GM19043 (cell line): ENCODE measurements at regions not wholly inside any gene's neighbourhood (a gene's known extent, or its start where the extent isn't known, plus 50 kb on each side); places are given as distances from the start of the nearest gene placed in this dataset.
"Not testable (repeated sequence)": the region's sequence is repeated elsewhere in the genome, so short reads cannot be mapped to it uniquely, and the experiment has no call there.

Experiments
- ATAC-seq: cut with Tn5 transposase; IDR thresholded peaks from one replicate; pipeline ENCODE4 v1.9.1; 2021; ENCODE audit warnings: low read depth; ENCODE audit not compliant: unreplicated experiment

DNA sequence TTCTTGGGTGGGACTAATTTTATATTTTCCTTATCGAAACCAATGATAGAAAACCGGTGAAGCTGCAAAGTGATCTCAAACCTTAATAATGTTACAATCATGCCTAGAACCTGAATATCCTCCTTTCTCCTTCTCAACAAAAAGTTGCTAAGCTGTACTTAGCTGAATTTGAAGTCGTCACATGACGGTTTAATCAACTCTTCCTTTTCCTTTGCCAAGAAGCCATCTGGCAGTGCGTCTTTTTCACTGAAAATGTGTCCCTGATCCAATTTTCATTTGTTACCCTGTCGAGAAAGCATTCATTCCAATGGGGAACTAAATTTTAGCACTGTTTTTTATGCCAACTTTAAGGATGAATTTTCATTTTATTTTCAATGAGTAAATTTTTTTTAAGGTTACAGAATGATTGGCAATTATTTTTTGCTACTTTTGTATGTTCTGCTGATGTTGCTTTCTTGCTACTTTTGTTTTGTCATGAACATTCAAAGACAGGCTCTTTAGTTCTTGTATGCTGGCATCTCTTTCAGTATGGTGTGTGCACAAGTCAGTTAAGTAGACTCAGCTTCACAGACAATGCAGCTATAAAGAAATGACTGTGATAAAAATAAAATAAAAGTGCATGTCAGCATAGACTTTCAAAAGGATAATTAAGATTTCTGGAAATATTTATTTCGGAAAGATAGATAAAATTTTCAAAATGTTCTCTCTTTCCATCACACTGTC lies 980.0 kb downstream of the DNAJB9 start:
- no peak for ATAC-seq

DNA sequence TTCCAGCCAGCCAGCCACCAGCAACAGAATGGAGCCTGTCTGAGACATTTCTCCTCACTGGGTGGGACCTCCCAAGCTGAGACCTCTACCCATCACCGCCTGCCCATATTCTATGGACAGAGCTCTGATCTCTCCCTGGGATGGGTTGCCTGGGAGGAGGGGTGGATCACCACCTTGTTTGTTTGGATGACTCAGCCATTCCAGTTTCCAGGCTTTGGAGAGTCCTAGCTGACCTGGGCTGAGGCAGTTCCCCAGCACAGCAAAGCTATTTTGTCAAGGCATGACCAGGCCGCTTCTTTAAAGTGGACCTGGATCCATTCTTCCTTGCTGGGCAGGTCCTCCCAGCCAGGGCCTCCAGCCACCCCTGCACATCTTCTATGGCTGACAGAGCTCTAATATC lies 982.3 kb downstream of the DNAJB9 start:
- ATAC-seq: no peak

DNA sequence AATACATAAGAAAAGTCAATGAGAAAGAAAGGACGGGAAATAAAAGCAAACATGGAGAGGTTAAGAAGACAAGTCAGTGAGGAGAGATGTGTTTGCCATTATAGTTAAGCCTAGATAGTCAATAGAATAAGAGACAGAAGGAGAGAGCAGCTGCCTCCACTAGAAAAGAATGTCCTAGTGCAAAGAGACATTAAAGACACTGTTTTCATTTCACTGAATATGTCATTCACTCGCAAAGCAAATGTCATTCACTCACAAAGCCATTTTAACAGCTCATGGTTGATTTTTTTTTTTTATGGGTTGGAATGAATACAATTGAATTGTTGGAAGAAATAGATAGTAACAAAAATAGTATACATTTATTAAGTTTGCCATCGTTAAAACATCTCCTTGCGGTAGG lies 1007.6 kb downstream of the DNAJB9 start:
- no peak for ATAC-seq

GRCh38 chr7:109579901-109580300 lies 1010.2 kb downstream of the DNAJB9 start:
- ATAC-seq: no peak

DNA sequence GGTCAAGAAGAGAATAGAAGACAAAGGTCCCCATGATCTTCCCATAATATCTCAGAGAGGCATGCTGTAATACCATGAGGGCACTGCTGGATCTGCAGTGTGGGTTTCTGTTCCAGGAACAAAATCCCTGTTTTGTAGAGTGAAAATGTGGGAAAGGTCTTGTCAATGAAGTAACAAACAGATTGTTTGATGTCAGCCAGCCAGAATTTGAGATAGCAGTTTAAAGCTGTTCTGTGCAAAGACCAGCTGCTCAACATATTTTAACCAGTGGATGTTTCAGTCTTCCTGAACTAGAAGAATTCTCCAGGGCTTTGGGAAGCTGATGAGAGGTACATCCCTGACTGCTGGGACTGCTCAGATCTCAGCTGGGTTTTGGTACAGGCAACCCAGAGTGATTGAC lies 1012.5 kb downstream of the DNAJB9 start:
- no peak for ATAC-seq

DNA sequence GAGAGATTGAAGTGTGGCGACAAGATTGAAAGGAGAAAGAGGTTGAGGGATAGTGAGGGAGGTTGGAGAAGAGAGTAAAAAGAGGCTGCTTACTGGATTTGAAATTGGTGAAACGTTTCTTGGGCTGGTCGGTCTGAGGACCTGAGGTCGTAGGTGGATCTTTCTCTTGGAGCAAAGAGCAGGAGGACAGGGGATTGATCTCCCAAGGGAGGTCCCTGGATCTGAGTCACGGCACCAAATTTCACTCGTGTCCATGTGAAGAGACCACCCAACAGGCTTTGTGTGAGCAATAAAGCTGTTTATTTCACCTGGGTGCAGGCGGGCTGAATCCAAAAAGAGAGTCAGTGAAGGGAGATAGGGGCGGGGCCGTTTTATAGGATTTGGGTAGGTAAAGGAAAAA lies 1027.3 kb downstream of the DNAJB9 start:
- ATAC-seq: not testable (repeated sequence)

GRCh38 chr7:109611656-109612055 lies 1042.0 kb downstream of the DNAJB9 start:
- no peak for ATAC-seq

GRCh38 chr7:109616551-109617069 lies 1046.9 kb downstream of the DNAJB9 start:
- ATAC-seq: no peak

DNA sequence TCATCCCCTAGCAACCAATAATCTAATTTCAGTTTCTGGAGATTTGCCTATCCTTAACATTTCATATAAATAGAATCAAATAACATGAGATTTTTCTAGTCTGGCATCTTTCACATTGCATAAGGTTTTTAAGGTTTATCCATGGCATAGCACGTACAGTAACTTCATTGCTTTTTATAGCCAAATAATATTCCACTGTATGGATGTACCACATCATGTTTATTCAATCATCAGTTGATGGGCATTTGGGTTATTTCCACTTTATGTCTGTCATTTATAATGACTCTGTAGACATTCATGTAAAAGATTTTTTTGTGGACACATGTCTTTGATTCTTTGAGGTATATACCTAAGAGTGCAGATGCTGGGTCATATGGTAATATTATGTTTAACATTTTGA lies 1052.6 kb downstream of the DNAJB9 start:
- ATAC-seq: no peak

- not testable (repeated sequence) for ATAC-seq
Observed at GRCh38 chr7:109632890-109633289, 1063.2 kb downstream of the DNAJB9 start.

DNA sequence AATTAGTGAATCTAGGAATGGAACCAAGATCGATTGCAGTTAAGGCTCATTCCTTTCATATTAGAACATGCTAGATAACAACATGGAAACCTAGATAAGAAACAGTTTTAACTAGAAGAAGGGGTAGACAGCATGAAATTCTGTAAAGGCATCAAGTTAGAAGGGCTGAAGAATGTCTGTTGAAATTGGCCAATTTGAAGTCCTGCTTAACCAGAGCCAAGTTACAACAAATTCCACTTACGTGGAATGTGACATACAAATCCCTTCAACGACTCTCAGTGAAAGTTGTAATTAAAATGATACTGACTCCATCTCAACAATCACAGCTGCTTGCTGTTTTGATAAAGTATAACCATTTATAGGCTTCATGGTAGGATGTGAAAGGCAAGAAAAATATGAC lies 1065.7 kb downstream of the DNAJB9 start:
- no peak for ATAC-seq

DNA sequence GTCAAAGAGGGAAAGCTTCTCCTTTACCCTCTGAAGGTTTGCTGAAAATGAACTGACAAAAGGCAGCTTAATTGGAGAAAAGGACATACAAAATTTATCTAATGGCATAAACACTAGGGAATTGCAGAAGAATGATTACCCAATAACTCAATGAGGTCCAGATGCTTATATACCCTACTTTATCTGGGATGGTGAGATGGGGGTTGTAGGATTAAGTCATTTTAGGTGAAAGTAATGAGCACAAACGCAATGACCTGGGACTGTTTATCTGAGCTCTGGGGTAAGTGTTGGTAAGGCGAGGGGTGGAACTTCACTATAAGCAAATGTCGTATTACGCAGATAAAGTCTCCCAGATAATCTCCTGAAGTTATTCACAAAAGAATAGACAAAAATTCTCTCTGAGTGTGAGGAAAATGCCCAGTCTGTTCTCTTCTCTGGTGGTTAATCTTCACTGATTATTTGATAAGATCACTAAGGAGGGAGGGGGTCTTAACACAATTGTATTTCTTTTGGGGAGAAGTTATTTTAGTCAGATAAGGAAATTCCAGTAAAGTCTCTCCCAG lies 1067.8 kb downstream of the DNAJB9 start:
- no peak for ATAC-seq

GRCh38 chr7:109638321-109638720 lies 1068.6 kb downstream of the DNAJB9 start:
- ATAC-seq: no peak

DNA sequence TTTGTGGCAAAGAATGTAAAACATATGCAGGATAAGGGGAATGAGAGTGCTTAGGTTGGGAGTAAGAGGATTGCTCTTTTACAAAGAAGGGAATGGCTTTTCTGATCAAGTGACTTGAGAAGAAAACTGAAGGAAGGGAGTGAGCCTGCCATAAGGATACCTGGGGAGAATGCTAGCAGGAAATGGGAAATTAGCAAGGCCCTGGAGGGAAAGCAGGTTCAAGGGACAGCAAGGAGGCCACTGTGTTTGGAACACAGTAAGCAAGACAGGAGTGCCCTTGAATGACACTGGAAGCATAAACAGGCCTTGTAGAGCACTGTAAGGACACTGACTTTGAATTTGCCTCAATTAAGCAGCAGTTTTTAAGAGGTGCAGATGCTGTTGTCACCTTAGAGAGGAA lies 1069.9 kb downstream of the DNAJB9 start:
- no peak for ATAC-seq

DNA sequence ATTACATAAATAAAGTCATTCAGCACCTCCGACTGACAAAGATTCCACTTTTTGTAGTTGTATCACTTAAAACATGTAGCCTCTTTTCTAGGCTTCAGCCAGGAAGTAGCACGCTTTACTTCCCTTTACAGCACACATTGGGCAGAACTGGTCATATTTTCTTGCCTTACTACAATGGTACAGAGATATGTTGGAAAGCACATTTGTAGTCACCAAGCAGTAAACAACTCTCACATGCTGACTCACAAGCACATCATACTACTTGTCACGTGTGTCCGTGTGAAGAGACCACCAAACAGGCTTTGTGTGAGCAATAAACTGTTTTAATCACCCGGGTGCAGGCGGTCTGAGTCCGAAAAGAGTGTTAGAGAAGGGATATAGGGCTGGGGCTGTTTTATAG lies 1071.8 kb downstream of the DNAJB9 start:
- ATAC-seq: no peak

DNA sequence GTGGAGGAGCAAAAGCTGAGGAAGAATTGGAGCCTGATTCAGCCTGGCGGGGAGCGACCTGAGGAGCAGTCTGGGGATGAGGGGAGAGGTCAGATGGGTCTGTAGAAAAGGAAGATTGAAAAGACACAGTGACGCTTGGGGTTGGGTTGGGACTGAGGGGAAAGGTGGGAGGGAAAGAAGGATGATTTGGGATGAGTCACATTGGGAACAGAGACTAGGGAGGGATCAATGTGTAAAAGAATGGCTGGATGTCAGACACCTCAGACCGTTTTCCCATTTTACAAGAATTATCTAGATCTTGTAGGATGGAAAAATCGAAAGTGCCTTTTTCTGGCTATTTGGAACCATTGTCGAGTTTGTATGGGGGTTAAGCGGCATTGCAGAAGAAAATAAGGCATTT lies 1076.5 kb downstream of the DNAJB9 start:
- ATAC-seq: no peak

GRCh38 chr7:109646594-109646993 lies 1076.9 kb downstream of the DNAJB9 start:
- ATAC-seq: not testable (repeated sequence)

- not testable (repeated sequence) for ATAC-seq
Observed at GRCh38 chr7:109647263-109647662, 1077.6 kb downstream of the DNAJB9 start.

- no peak for ATAC-seq
Observed at GRCh38 chr7:109659261-109659660, 1089.6 kb downstream of the DNAJB9 start.

DNA sequence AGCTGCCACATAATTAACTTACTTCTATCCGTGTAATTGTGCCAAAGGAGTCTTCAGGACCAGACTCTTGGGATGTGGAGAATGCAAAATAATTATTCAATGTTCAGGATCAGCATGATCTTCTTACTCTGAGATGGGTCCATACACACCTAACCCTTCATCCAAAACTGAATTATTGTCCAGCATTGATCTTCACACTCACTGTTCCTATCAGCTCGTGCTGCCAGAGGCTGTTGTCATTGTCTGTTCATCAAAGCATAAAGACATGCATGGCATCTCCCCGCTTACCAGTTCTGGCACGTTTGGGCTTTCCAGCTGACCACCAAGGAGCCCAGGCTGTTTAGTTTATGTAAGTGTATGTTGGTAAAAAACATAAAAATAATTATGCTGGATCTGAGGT lies 1090.7 kb downstream of the DNAJB9 start:
- ATAC-seq: no peak

GRCh38 chr7:109663806-109664205 lies 1094.1 kb downstream of the DNAJB9 start:
- ATAC-seq: no peak

- ATAC-seq: not testable (repeated sequence)
Observed at GRCh38 chr7:109687269-109687668, 1117.6 kb downstream of the DNAJB9 start.
